ENCODE measurements at regions not wholly inside any gene's neighbourhood (a gene's known extent, or its start where the extent isn't known, plus 50 kb on each side); places are given as distances from the start of the nearest gene placed in this dataset.

DNA sequence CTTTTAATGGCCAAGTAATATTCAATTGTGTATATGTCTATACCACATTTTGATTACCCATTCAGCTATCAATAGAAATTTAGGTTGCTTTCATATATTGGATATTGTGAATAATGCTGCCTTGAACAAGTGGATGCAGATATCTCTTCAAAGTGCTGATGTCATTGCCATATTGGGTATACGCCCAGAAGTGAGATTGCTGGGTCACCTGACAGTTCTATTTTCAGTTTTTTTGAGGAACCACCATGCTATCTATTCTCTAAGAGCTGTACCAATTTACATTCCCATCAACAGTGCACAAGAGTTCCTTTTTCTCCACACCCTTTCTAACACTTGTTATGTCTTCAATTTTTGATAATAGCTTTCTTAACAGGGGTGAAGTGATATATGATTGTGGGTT lies 306.9 kb downstream of the ZNF516 start:
- Mint-ChIP-seq H3K4me3 (no peak overlapping the region), H3K9me3 (peaks cover 32% of the 10 kb centered on the region), H3K27me3 (ENCODE audit: low read depth) (peaks cover 2% of the 10 kb centered on the region), H3K4me1 (peaks cover 3% of the 10 kb centered on the region), H3K36me3 (no peaks in the 10 kb centered on the region), H3K27ac (no peak overlapping the region)
- DNase-seq (ENCODE audit: low spot score in 2 of 2, unreplicated experiment in 2 of 2) = no peak
- TF ChIP-seq, protein P1, sequence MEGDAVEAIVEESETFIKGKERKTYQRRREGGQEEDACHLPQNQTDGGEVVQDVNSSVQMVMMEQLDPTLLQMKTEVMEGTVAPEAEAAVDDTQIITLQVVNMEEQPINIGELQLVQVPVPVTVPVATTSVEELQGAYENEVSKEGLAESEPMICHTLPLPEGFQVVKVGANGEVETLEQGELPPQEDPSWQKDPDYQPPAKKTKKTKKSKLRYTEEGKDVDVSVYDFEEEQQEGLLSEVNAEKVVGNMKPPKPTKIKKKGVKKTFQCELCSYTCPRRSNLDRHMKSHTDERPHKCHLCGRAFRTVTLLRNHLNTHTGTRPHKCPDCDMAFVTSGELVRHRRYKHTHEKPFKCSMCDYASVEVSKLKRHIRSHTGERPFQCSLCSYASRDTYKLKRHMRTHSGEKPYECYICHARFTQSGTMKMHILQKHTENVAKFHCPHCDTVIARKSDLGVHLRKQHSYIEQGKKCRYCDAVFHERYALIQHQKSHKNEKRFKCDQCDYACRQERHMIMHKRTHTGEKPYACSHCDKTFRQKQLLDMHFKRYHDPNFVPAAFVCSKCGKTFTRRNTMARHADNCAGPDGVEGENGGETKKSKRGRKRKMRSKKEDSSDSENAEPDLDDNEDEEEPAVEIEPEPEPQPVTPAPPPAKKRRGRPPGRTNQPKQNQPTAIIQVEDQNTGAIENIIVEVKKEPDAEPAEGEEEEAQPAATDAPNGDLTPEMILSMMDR (IDR thresholded peaks at IDR 0.05; ENCODE audit: unreplicated experiment) = no peak

DNA sequence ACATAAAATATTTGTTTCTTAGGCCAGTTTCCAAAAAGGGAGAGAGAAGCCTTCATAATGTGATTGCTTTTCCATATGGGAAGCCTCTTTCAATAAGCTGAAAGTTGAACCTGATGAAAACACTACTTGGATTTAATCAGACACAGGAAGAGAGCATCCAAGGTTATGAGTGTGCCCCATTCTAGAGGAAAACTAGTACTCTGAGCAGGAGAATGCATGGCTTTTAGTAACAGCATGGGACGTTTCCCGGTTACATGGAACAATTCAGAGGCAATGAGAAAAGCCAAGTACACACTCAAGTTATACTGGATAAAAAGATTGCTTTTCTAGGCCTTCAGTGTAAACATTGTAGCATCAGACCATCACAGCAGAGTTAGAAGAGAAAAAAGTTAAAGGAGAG lies 315.8 kb downstream of the ZNF516 start:
- Mint-ChIP-seq H3K9me3 (no peaks in the 10 kb centered on the region), H3K27me3 (ENCODE audit: low read depth) (no peaks in the 10 kb centered on the region), H3K4me1 (peaks cover 23% of the 10 kb centered on the region), H3K27ac (no peak overlapping the region), H3K36me3 (no peaks in the 10 kb centered on the region), H3K4me3 (no peak overlapping the region)
- TF ChIP-seq, protein P1 (IDR thresholded peaks at IDR 0.05; ENCODE audit: unreplicated experiment) = no peak
- DNase-seq (ENCODE audit: low spot score in 2 of 2, unreplicated experiment in 2 of 2) = no peak

DNA sequence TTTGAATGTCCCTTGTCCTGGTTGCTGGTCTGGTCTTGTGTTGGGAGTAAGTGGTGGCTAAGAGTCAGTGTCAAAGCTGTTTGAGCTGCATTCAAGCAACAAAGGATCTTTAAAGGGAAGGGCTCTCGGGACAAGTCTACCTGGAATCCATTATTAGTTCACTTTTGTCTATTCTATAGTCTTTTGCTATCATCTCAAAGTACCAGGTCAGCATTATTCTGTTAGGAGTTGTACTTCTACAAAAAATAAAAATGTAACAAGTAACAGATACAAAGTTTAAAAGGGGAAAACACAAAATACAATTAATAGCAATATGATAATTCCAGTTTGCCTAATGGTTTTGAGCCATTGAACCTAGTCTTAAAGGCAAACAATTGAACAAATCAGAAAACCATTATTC lies 317.9 kb downstream of the ZNF516 start:
- TF ChIP-seq, protein P1 (IDR thresholded peaks at IDR 0.05; ENCODE audit: unreplicated experiment) = no peak
- H3K9me3 Mint-ChIP-seq = no peaks in the 10 kb centered on the region
- peaks cover 24% of the 10 kb centered on the region for H3K4me1 Mint-ChIP-seq
- no peaks in the 10 kb centered on the region for H3K27me3 Mint-ChIP-seq (ENCODE audit: low read depth)
- no peaks in the 10 kb centered on the region for H3K36me3 Mint-ChIP-seq
- H3K4me3 Mint-ChIP-seq = no peak overlapping the region
- H3K27ac Mint-ChIP-seq = no peak overlapping the region
- DNase-seq (ENCODE audit: low spot score in 2 of 2, unreplicated experiment in 2 of 2) = no peak

DNA sequence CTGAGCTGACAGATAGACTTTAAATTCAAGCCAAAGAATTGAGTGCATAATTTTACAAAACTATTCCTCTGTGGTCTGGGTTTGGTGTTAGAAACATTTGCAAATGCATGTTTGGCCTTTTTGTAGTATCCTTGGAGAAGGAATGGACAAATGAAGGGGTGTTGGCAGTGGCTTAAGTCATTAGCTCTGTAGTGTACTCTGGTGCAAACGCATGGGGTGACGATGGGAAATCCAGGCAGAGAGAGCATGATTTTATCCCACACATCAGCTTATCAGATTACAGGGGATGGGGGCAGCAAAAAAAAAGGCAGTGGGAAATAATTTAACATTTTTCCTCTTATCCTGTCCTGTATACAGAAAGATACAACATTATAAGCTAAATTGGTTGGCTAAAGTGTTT lies 320.6 kb downstream of the ZNF516 start:
- TF ChIP-seq, protein P1 (IDR thresholded peaks at IDR 0.05; ENCODE audit: unreplicated experiment) = no peak
- peak overlapping the region; percentile 31 for H3K27ac Mint-ChIP-seq
- peaks cover 23% of the 10 kb centered on the region for H3K4me1 Mint-ChIP-seq
- H3K4me3 Mint-ChIP-seq = no peak overlapping the region
- no peaks in the 10 kb centered on the region for H3K36me3 Mint-ChIP-seq
- no peak for DNase-seq (ENCODE audit: low spot score in 2 of 2, unreplicated experiment in 2 of 2)
- no peaks in the 10 kb centered on the region for H3K27me3 Mint-ChIP-seq (ENCODE audit: low read depth)
- H3K9me3 Mint-ChIP-seq = no peaks in the 10 kb centered on the region

DNA sequence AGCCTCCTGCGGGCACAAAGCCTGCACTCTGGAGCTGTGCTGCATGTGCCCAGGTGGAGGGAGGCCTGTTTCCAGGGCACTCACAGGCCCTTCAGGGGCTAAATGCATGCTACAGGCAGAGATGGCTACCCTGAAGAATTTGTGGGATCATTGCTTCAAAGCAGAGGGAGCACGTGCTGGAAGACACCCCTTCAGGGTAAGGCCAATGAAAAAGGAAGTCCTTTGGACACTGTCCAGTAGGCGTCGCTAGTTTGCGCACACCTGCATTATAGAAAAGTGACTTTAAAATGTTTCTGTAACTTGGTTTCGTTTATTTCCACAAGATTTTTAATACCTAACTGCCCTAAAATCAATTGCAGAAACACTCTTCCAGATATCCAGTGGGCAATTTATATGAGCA lies 325.3 kb downstream of the ZNF516 start:
- DNase-seq (ENCODE audit: low spot score in 2 of 2, unreplicated experiment in 2 of 2) = no peak
- Mint-ChIP-seq H3K9me3 (no peaks in the 10 kb centered on the region), H3K36me3 (no peaks in the 10 kb centered on the region), H3K27ac (no peak overlapping the region), H3K4me3 (no peak overlapping the region), H3K4me1 (peaks cover 41% of the 10 kb centered on the region), H3K27me3 (ENCODE audit: low read depth) (no peaks in the 10 kb centered on the region)
- TF ChIP-seq, protein P1 (IDR thresholded peaks at IDR 0.05; ENCODE audit: unreplicated experiment) = no peak
